ENCODE measurements at regions not wholly inside any gene's neighbourhood (a gene's known extent, or its start where the extent isn't known, plus 50 kb on each side); places are given as distances from the start of the nearest gene placed in this dataset.

GRCh38 chr5:4832471-4832870 is 307.7 kb upstream of the ADAMTS16 start:
- Mint-ChIP-seq H3K9me3 (no peaks in the 10 kb centered on the region; the same call in 2 of the 3 replicates), H3K36me3 (ENCODE audit: low read depth) (no peaks in the 10 kb centered on the region), H3K4me1 (peaks cover 8% of the 10 kb centered on the region; the same call in 2 of the 3 replicates), H3K4me3 (no peak overlapping the region), H3K27me3 (ENCODE audit: insufficient read depth, low read depth, poor library complexity) (peaks cover 5% of the 10 kb centered on the region), H3K27ac (no peak overlapping the region)
- Histone ChIP-seq H3K27ac (ENCODE audit: low read depth) (no peak overlapping the region), H3F3A (replicated peaks; ENCODE audit: low read depth) (no peaks in the 10 kb centered on the region), H3K27me3 (ENCODE audit: insufficient read depth) (no peaks in the 10 kb centered on the region), H2AFZ (no peak overlapping the region), H3K9me2 (ENCODE audit: insufficient read depth) (no peaks in the 10 kb centered on the region), H3K4me2 (no peak overlapping the region), H3K79me2 (replicated peaks; ENCODE audit: insufficient read depth) (no peaks in the 10 kb centered on the region), H4K20me1 (replicated peaks; ENCODE audit: insufficient read depth) (no peaks in the 10 kb centered on the region), H3K4me3 (no peak overlapping the region), H3K36me3 (ENCODE audit: insufficient read depth) (no peaks in the 10 kb centered on the region), H3K4me1 (ENCODE audit: insufficient read depth) (no peaks in the 10 kb centered on the region)
- TF ChIP-seq ETS1 (IDR thresholded peaks at IDR 0.05) = no peak
- TF ChIP-seq ZNF331 (CRISPR knock-in tag; IDR thresholded peaks at IDR 0.05; ENCODE audit: low read depth) = no peak
- no peak for TF ChIP-seq ZNF114 (CRISPR knock-in tag; IDR thresholded peaks at IDR 0.05)
- TF ChIP-seq EZH2 (IDR thresholded peaks at IDR 0.05; ENCODE audit: low read depth, unreplicated experiment) = no peak
- no peak for TF ChIP-seq EZH2phosphoT487 (IDR thresholded peaks at IDR 0.05; ENCODE audit: unreplicated experiment)
- TF ChIP-seq CTCF (conservative IDR thresholded peaks at IDR 0.05; ENCODE audit: low read depth in 2 of 2) = no peak
- TF ChIP-seq POLR2AphosphoS5 (IDR thresholded peaks at IDR 0.05; ENCODE audit: low read depth) = no peak
- TF ChIP-seq ZNF462 (CRISPR knock-in tag; IDR thresholded peaks at IDR 0.05) = no peak
- no peak for TF ChIP-seq NANOG (IDR thresholded peaks at IDR 0.05; ENCODE audit: borderline replicate concordance)
- TF ChIP-seq JUNB (IDR thresholded peaks at IDR 0.05; ENCODE audit: unreplicated experiment) = no peak
- TF ChIP-seq CREB1 (CRISPR knock-in tag; IDR thresholded peaks at IDR 0.05; ENCODE audit: low read depth) = no peak
- no peak for TF ChIP-seq STAT1 (IDR thresholded peaks at IDR 0.05; ENCODE audit: unreplicated experiment)
- no peak for TF ChIP-seq REST (IDR thresholded peaks at IDR 0.05; ENCODE audit: unreplicated experiment)
- DNase-seq (ENCODE audit: low spot score) (no peak), ATAC-seq (no peak)

Data from GM23338 (cell line).